ENCODE measurements at regions not wholly inside any gene's neighbourhood (a gene's known extent, or its start where the extent isn't known, plus 50 kb on each side); places are given as distances from the start of the nearest gene placed in this dataset.

- TF ChIP-seq POLR2A (IDR thresholded peaks at IDR 0.05) (no peak), CTCF (IDR thresholded peaks at IDR 0.05) (no peak)
Measured at GRCh38 chr3:25265284-25265683, 162.8 kb upstream of the RARB start.

Data from testis (tissue), 2 donors.